ENCODE measurements at regions not wholly inside any gene's neighbourhood (a gene's known extent, or its start where the extent isn't known, plus 50 kb on each side); places are given as distances from the start of the nearest gene placed in this dataset.

GRCh38 chr4:157421365-157421764, 200.8 kb downstream of the GRIA2 start:
- Mint-ChIP-seq H3K27ac (ENCODE audit: unreplicated experiment) (no peak overlapping the region), H3K4me3 (ENCODE audit: unreplicated experiment) (no peak overlapping the region), H3K4me1 (ENCODE audit: low read depth, unreplicated experiment) (no peaks in the 10 kb centered on the region), H3K9me3 (ENCODE audit: unreplicated experiment) (no peaks in the 10 kb centered on the region), H3K36me3 (ENCODE audit: unreplicated experiment) (no peaks in the 10 kb centered on the region), H3K27me3 (ENCODE audit: unreplicated experiment) (no peaks in the 10 kb centered on the region)
- no peak for TF ChIP-seq CTCF (IDR thresholded peaks at IDR 0.05; ENCODE audit: partially characterized antibody, unreplicated experiment)
- no peak for DNase-seq

Data from glutamatergic neuron (in vitro differentiated cells).